ENCODE measurements at regions not wholly inside any gene's neighbourhood (a gene's known extent, or its start where the extent isn't known, plus 50 kb on each side); places are given as distances from the start of the nearest gene placed in this dataset.

DNA sequence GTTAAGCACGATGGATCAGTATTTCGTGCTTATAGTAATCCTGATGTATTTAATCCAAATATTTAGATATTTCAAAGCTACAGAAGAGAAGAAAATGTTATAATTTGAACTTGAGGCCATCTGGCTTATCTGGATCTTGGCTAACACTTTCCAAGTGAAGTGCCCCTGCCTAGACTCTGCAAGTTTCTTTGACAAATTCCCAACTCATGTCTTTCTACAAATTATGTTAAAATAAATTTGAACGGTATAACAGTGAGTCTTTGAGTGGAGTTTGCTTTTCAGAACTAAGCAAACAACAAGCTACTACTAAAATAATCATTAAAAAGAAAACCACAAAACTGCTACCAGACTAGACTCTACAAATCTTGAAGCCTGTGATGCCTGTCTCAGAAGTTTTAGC lies 374.4 kb upstream of the PRICKLE1 start:
- dilution Hi-C loops (cut with MboI; ENCODE audit: extremely low pct_ligation_motif_present, low sequenced_read_pairs) = no loop called here
- peaks cover 42% of the 10 kb centered on the region for H3K4me1 ChIP-seq (ENCODE audit: control insufficient read depth, extremely low read depth, insufficient read depth, low read length)
- no peak for TF ChIP-seq EZH2 (IDR thresholded peaks at IDR 0.05; ENCODE audit: low read length)
- TF ChIP-seq, protein P1, sequence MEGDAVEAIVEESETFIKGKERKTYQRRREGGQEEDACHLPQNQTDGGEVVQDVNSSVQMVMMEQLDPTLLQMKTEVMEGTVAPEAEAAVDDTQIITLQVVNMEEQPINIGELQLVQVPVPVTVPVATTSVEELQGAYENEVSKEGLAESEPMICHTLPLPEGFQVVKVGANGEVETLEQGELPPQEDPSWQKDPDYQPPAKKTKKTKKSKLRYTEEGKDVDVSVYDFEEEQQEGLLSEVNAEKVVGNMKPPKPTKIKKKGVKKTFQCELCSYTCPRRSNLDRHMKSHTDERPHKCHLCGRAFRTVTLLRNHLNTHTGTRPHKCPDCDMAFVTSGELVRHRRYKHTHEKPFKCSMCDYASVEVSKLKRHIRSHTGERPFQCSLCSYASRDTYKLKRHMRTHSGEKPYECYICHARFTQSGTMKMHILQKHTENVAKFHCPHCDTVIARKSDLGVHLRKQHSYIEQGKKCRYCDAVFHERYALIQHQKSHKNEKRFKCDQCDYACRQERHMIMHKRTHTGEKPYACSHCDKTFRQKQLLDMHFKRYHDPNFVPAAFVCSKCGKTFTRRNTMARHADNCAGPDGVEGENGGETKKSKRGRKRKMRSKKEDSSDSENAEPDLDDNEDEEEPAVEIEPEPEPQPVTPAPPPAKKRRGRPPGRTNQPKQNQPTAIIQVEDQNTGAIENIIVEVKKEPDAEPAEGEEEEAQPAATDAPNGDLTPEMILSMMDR (optimal IDR thresholded peaks at IDR 0.05 in 1 of 3, IDR thresholded peaks at IDR 0.05 in 1 of 3, conservative IDR thresholded peaks at IDR 0.05 in 1 of 3; ENCODE audit: extremely low read depth in 1 of 3, insufficient read depth in 2 of 3, low read length in 3 of 3) = no peak
- H3K9me3 ChIP-seq (ENCODE audit: control insufficient read depth, low read depth, low read length) = no peaks in the 10 kb centered on the region
- H4K20me1 ChIP-seq (ENCODE audit: control insufficient read depth, extremely low read depth, insufficient read depth, low read length) = no peaks in the 10 kb centered on the region
- DNase-seq (ENCODE audit: low read depth, low spot score) (no peak), FAIRE-seq (no peak)
- no peak overlapping the region for H2AFZ ChIP-seq (ENCODE audit: control insufficient read depth, low read length)
- no peaks in the 10 kb centered on the region for H3K27me3 ChIP-seq (ENCODE audit: control insufficient read depth, extremely low read depth, insufficient read depth, low read length)
- no peak overlapping the region for H3K27ac ChIP-seq (ENCODE audit: control insufficient read depth, insufficient read depth, low read length)
- no peaks in the 10 kb centered on the region for H3K9me1 ChIP-seq (ENCODE audit: control insufficient read depth, extremely low read depth, insufficient read depth, low read length)
- H3K36me3 ChIP-seq (ENCODE audit: control insufficient read depth in 2 of 2, extremely low read depth in 1 of 2, insufficient read depth in 2 of 2, low read length in 2 of 2) = no peaks in the 10 kb centered on the region
- no peak overlapping the region for H3K4me3 ChIP-seq (ENCODE audit: control insufficient read depth in 2 of 3, extremely low read depth in 1 of 3, insufficient read depth in 2 of 3, low read depth in 1 of 3, low read length in 3 of 3)
- no peak overlapping the region for H3K4me2 ChIP-seq (ENCODE audit: control insufficient read depth, extremely low read depth, insufficient read depth, low read depth, low read length)
- no peaks in the 10 kb centered on the region for H3K79me2 ChIP-seq (ENCODE audit: control insufficient read depth, insufficient read depth, low read length)
- no peak overlapping the region for H3K9ac ChIP-seq (ENCODE audit: control insufficient read depth, extremely low read depth, insufficient read depth, low read length)

DNA sequence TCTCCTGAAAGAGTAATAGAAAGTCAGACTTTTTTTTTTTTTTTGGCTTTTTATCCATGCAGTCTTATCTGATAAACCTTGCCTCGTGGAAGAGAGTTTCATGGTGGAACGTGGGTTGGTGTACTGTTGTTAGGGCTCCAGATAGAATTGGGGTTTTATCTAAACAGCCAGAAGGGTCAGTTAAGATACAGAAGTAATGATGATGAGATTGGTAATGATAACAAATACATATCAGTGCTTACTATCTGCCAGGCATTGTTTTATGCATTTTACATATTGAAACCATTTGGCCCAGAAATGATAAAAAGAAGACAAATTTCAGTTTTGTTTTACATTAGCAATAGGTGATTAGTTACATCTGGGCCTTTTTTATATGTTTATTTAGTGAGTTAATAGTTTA lies 372.8 kb upstream of the PRICKLE1 start:
- peak overlapping the region; percentile 80 for H3K27ac ChIP-seq (ENCODE audit: control insufficient read depth, insufficient read depth, low read length)
- H3K36me3 ChIP-seq (ENCODE audit: control insufficient read depth in 2 of 2, extremely low read depth in 1 of 2, insufficient read depth in 2 of 2, low read length in 2 of 2) = no peaks in the 10 kb centered on the region
- no peaks in the 10 kb centered on the region for H3K9me1 ChIP-seq (ENCODE audit: control insufficient read depth, extremely low read depth, insufficient read depth, low read length)
- H3K27me3 ChIP-seq (ENCODE audit: control insufficient read depth, extremely low read depth, insufficient read depth, low read length) = no peaks in the 10 kb centered on the region
- DNase-seq (ENCODE audit: low read depth, low spot score) = no peak
- H3K9ac ChIP-seq (ENCODE audit: control insufficient read depth, extremely low read depth, insufficient read depth, low read length) = peak overlapping the region; percentile 20
- no peaks in the 10 kb centered on the region for H3K9me3 ChIP-seq (ENCODE audit: control insufficient read depth, low read depth, low read length)
- no peak overlapping the region for H3K4me3 ChIP-seq (ENCODE audit: control insufficient read depth in 2 of 3, extremely low read depth in 1 of 3, insufficient read depth in 2 of 3, low read depth in 1 of 3, low read length in 3 of 3)
- no peaks in the 10 kb centered on the region for H3K79me2 ChIP-seq (ENCODE audit: control insufficient read depth, insufficient read depth, low read length)
- H4K20me1 ChIP-seq (ENCODE audit: control insufficient read depth, extremely low read depth, insufficient read depth, low read length) = no peaks in the 10 kb centered on the region
- TF ChIP-seq, protein P1 (optimal IDR thresholded peaks at IDR 0.05 in 1 of 3, IDR thresholded peaks at IDR 0.05 in 1 of 3, conservative IDR thresholded peaks at IDR 0.05 in 1 of 3; ENCODE audit: extremely low read depth in 1 of 3, insufficient read depth in 2 of 3, low read length in 3 of 3) = no peak
- no peak for TF ChIP-seq EZH2 (IDR thresholded peaks at IDR 0.05; ENCODE audit: low read length)
- dilution Hi-C loops (cut with MboI; ENCODE audit: extremely low pct_ligation_motif_present, low sequenced_read_pairs) = no loop called here
- no peak overlapping the region for H3K4me2 ChIP-seq (ENCODE audit: control insufficient read depth, extremely low read depth, insufficient read depth, low read depth, low read length)
- H3K4me1 ChIP-seq (ENCODE audit: control insufficient read depth, extremely low read depth, insufficient read depth, low read length) = peaks cover 54% of the 10 kb centered on the region
- no peak for FAIRE-seq
- peak overlapping the region; percentile 79 for H2AFZ ChIP-seq (ENCODE audit: control insufficient read depth, low read length)

All from keratinocyte (primary cell).